Cardiac fibroblast (primary cell): ENCODE measurements at regions not wholly inside any gene's neighbourhood (a gene's known extent, or its start where the extent isn't known, plus 50 kb on each side); places are given as distances from the start of the nearest gene placed in this dataset.

ENCODE experiments used
- DNase-seq, 2 donors: peaks; one replicate each; pipeline versions ENCODE4 v3.0.0 to v3.0.0-alpha.2; 2010; ENCODE audit warnings: low read depth in 2 of 2
- H3K4me3 ChIP-seq, 2 donors: replicated peaks in 1 of 2; 1 replicate in 1 of 2; 2 replicates in 1 of 2; pipeline ENCODE4 v1.5.1; 2011; ENCODE audit warnings: low read depth in 2 of 2, low read length in 2 of 2, mild to moderate bottlenecking in 2 of 2, moderate library complexity in 1 of 2
- TF ChIP-seq, protein P1 (sequence below): IDR thresholded peaks from one replicate; pipeline ENCODE4 v1.5.1; 2011; ENCODE audit warnings: low read depth, mild to moderate bottlenecking, low read length, inconsistent platforms

DNA sequence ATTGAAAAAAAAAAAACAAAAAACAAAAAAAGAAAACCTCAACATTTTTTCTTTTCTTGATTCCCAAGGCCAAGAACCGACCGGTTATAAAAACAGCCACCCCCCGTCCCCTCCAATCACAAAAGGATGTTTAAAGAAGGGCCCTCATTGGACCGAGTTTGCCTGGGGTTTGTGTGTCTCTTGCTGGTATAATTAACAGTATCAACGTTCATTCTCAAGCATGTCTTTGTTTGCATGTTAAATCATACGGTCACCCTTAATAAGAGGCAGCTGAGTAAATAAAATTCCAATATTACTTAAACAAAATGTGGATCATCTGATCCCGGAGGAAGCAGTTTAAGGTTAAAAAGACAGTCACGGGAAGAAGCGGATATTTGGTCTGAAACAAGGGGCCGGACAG lies 201.1 kb downstream of the PRDM2 start:
- peak in 1 of 2 donors; percentile 14 for DNase-seq
- no peak overlapping the region for H3K4me3 ChIP-seq
- TF ChIP-seq, protein P1, sequence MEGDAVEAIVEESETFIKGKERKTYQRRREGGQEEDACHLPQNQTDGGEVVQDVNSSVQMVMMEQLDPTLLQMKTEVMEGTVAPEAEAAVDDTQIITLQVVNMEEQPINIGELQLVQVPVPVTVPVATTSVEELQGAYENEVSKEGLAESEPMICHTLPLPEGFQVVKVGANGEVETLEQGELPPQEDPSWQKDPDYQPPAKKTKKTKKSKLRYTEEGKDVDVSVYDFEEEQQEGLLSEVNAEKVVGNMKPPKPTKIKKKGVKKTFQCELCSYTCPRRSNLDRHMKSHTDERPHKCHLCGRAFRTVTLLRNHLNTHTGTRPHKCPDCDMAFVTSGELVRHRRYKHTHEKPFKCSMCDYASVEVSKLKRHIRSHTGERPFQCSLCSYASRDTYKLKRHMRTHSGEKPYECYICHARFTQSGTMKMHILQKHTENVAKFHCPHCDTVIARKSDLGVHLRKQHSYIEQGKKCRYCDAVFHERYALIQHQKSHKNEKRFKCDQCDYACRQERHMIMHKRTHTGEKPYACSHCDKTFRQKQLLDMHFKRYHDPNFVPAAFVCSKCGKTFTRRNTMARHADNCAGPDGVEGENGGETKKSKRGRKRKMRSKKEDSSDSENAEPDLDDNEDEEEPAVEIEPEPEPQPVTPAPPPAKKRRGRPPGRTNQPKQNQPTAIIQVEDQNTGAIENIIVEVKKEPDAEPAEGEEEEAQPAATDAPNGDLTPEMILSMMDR = no peak

DNA sequence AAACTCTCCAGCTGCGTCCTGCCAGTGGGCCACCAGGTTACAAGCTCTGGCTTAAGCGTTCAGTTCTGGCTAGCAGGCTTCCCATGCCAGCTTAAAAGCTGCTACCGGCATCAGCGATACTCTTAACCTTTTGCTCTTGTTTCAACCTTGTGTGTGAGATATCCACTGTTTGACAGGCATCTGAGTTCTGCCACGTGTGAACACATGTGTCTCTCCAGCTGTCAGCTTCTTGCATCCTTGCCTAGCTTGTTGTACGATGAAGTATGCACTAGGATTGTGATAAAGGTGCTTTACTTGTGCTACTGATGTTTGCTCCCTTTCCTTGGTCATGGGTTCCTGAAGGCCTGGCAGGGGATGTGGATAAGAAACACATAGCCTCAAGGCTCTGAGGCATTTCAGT lies 201.6 kb downstream of the PRDM2 start:
- TF ChIP-seq, protein P1 = no peak
- no peak overlapping the region for H3K4me3 ChIP-seq
- no peak for DNase-seq

DNA sequence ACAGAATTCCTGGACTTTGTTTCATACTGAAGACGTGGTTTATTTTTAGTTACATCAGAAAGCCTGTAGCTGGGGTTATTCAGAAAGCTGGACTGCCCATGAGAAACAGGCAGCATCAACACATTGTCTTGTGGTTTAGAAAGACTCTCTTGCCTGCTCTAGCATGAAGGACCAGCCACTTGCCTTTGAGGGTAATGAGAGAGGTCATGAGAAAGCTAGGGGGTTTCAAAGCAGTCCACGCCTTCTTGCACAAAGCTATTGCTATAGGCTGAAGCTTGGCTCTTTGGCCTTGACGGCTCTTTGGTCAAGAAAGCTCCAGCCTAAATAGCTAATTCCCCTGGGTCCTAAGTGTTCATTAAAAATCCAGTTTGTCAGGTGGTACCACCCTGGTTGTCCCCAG lies 208.1 kb downstream of the PRDM2 start:
- TF ChIP-seq, protein P1 = no peak
- H3K4me3 ChIP-seq = no peak overlapping the region
- DNase-seq = no peak

DNA sequence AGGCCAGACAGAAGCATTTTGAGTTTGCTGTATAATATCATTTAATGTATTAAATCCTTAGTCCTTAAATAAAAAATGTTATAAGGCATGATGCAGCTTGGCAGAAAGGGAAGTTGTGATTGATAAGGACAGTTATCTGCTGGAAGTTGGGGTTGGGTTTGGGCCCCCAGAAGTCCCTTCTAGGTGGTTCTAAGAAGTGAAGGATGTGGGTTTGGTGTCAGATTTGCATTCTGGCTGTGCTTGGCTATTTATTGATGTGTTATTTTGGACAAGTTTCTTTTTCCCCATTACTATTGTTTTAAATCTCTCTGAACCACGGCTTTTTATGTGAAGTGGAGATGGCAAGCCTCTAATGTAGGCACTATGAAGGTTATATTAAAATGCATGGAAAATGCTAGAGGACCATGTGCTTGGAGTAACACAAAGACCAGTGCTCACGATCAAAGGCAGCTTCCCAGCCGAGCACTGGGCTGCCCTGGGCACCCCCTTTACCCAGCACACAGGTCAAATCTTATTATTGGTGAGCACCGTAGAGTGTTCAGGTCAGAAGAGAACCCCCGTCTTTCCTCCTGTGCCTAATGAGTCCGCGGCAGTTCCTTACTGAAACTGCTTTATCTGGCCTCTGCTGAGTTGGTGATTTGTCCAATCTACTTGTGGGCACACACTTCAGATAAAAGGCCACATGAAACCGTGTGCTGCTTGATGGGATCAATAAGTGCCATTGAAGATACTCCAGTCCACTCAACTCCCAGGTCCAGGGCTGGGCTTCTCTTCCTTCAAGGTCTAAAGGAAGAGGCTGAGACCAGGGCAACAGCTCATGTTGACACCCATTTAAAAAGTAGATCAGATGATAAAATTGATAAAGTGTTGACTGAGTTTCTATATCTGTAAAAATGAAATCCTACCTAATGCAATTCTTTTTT lies 212.0 kb downstream of the PRDM2 start:
- H3K4me3 ChIP-seq = no peak overlapping the region
- no peak for DNase-seq
- TF ChIP-seq, protein P1 = no peak

DNA sequence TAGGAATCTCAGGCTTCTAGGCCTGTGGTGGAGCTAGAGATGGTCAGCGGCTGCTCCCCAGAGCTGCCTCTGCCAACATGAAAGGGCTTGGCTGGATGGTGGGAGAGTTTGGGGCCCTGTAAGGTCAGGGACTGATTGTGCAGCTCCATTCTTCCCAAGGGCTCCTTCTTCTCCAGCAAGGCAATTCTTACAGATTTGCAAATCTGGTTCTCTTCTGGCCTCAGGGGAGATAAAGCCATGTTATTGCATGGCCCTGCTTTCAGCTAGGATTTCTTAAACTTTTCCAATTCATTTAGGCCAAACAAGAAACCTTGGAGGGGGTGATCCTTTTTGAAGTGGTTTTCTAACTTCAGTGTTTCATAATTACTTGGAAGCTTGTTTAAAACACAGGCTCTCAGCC lies 213.4 kb downstream of the PRDM2 start:
- TF ChIP-seq, protein P1 = no peak
- no peak for DNase-seq

DNA sequence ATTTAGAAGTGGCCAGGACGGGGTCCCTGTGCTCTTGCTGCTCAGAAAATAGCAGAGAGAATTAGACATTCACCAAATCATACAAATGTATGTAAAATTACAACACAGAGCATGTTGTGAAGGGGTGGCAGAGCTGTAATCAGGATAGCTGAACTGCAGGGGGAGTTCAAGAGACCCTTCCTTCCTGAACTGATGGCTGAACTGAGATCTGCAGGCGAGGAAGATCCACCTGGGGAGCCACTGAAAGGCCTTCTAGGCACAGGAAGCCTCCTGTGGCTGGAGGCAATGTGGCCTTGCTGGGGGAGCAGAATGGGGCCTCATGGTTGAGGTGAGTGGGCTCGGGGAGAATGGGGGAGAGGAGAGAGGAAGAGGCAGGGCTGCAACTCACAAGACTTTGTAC lies 216.5 kb downstream of the PRDM2 start:
- TF ChIP-seq, protein P1 = no peak
- no peak overlapping the region for H3K4me3 ChIP-seq

More for the DNA sequence above, 213.4 kb downstream of the PRDM2 start:
- H3K4me3 ChIP-seq = no peak overlapping the region

More for the DNA sequence above, 216.5 kb downstream of the PRDM2 start:
- no peak for DNase-seq
